ENCODE measurements at regions not wholly inside any gene's neighbourhood (a gene's known extent, or its start where the extent isn't known, plus 50 kb on each side); places are given as distances from the start of the nearest gene placed in this dataset.

- CTCF ChIA-PET: interaction anchor here (0.6 kb wide), 1 partner anchor 57 kb away, joined by 3 read pairs; no protein-coding TSS in a partner anchor
- no peak overlapping the region for H2AFZ ChIP-seq (ENCODE audit: control insufficient read depth, low read depth, low read length)
- SMC1A ChIA-PET (ENCODE audit: uncharacterized antibody, unreplicated experiment): interaction anchor here (0.6 kb wide), 1 partner anchor 50 kb away, joined by 3 read pairs; no protein-coding TSS in a partner anchor
- H3K27ac ChIP-seq (ENCODE audit: control insufficient read depth, insufficient read depth): no peak overlapping the region
- H3K9me3 ChIP-seq (replicated peaks; ENCODE audit: control insufficient read depth, insufficient read depth, low read length): no peaks in the 10 kb centered on the region
- H4K20me1 ChIP-seq (ENCODE audit: control insufficient read depth, insufficient read depth): no peaks in the 10 kb centered on the region
- intact Hi-C loops (cut with micrococcal nuclease; ENCODE audit: unreplicated experiment) (no loop called here), in situ Hi-C loops (cut with MboI) (no loop called here)
- no peak overlapping the region for H3K9ac ChIP-seq (ENCODE audit: control insufficient read depth, insufficient read depth, low read length)
- no peaks in the 10 kb centered on the region for H3K79me2 ChIP-seq (ENCODE audit: control insufficient read depth, insufficient read depth, low read length)
- WGBS (ENCODE audit: insufficient coverage, insufficient replicate concordance, low lambda C conversion rate, missing lambda C conversion rate): 0% methylated on average over 1 of the region's 1 CpG
- no peak for ATAC-seq
- H3K36me3 ChIP-seq (ENCODE audit: control insufficient read depth in 2 of 2, insufficient read depth in 2 of 2, low read length in 1 of 2): no peaks in the 10 kb centered on the region
- no TSS peak for BruUV-seq (replicated peaks)
- FAIRE-seq: no peak
- H3K4me2 ChIP-seq (ENCODE audit: control insufficient read depth, insufficient read depth): no peak overlapping the region
- RAD21 ChIA-PET (ENCODE audit: unreplicated experiment): no interaction called here
- H3K4me1 ChIP-seq (ENCODE audit: control insufficient read depth, insufficient read depth, low read length): no peaks in the 10 kb centered on the region
- POLR2A ChIA-PET: no interaction called here
- H3K27me3 ChIP-seq (replicated peaks in 1 of 2; ENCODE audit: control insufficient read depth in 2 of 2, insufficient read depth in 2 of 2, low read length in 1 of 2): no peaks in the 10 kb centered on the region
- H3K4me3 ChIP-seq: no peak overlapping the region
- DNase-seq (ENCODE audit: low read depth, low spot score): no peak
- TF ChIP-seq MEF2A (IDR thresholded peaks at IDR 0.05; ENCODE audit: insufficient read depth, low read depth, low read length): no peak
- no peak for TF ChIP-seq CEBPB (IDR thresholded peaks at IDR 0.05; ENCODE audit: borderline replicate concordance in 1 of 2, low read depth in 2 of 2, low read length in 2 of 2)
- no peak for TF ChIP-seq BCLAF1 (IDR thresholded peaks at IDR 0.05)
- no peak for TF ChIP-seq CEBPZ (IDR thresholded peaks at IDR 0.05; ENCODE audit: low read depth, low read length)
- no peak for TF ChIP-seq POLR2AphosphoS2 (IDR thresholded peaks at IDR 0.05; ENCODE audit: low read depth, low read length)
- no peak for TF ChIP-seq RAD21 (IDR thresholded peaks at IDR 0.05; ENCODE audit: insufficient read depth, low read depth, low read length)
- no peak for TF ChIP-seq REST (IDR thresholded peaks at IDR 0.05; ENCODE audit: low read depth, low read length)
- TF ChIP-seq PAX8 (IDR thresholded peaks at IDR 0.05): no peak
- TF ChIP-seq PBX3 (IDR thresholded peaks at IDR 0.05; ENCODE audit: insufficient replicate concordance, low read depth, low read length): no peak
- TF ChIP-seq RELB (IDR thresholded peaks at IDR 0.05; ENCODE audit: low read depth): no peak
- TF ChIP-seq IRF4 (IDR thresholded peaks at IDR 0.05; ENCODE audit: low read depth, low read length): no peak
Measured at GRCh38 chr4:178781779-178782178, 1339.5 kb upstream of the AGA start.

Data from GM12878 (cell line).